IMR-90 (cell line): ENCODE measurements at regions not wholly inside any gene's neighbourhood (a gene's known extent, or its start where the extent isn't known, plus 50 kb on each side); places are given as distances from the start of the nearest gene placed in this dataset.

Experiments used
- ATAC-seq: fragments of 200-7000 bp; cut with Tn5 transposase; 2 replicates; pipeline ENCODE4 v1.9.1; 2020; ENCODE audit warnings: low read depth, mild to moderate bottlenecking, moderate library complexity
- BruUV-seq: library from RNA; stranded (reverse); fragments of 400-500 nt; replicated peaks from 2 replicates; lab custom pipeline; 2021; lab: Mats Ljungman, UMichigan
- CTCF ChIA-PET: fragments of 300-600 bp; formaldehyde crosslinking; extraction: SDS; loops from one replicate; lab custom pipeline; 2021; ENCODE audit warnings: antibody characterized with exemption; lab: Yijun Ruan, JAX
- POLR2A ChIA-PET: fragments of 300-600 bp; sonication (Branson Sonifier 250); formaldehyde crosslinking; loops from one replicate; lab custom pipeline; 2022; ENCODE audit warnings: antibody characterized with exemption; ENCODE audit not compliant: unreplicated experiment; lab: Charles Lee
- DNase-seq: peaks from one replicate; pipeline ENCODE4 v3.0.0; 2013
- H2AFZ ChIP-seq: replicated peaks from 2 replicates; pipeline ENCODE3; 2013; ENCODE audit warnings: low read length, mild to moderate bottlenecking; ENCODE audit not compliant: poor library complexity
- H2AK5ac ChIP-seq: 2 replicates; pipeline ENCODE4 v1.6.1; 2013; ENCODE audit warnings: low read depth, low read length, inconsistent platforms
- H2AK9ac ChIP-seq: replicated peaks from 2 replicates; pipeline ENCODE3; 2013; ENCODE audit warnings: mild to moderate bottlenecking, low read depth, low read length, moderate library complexity; ENCODE audit not compliant: poor library complexity
- H2BK120ac ChIP-seq: 2 replicates; pipeline ENCODE4 v1.6.1; 2013; ENCODE audit warnings: low read depth, low read length, inconsistent platforms
- H2BK15ac ChIP-seq: 3 replicates; pipeline ENCODE4 v1.6.1; 2013; ENCODE audit warnings: low read depth, low read length, inconsistent platforms
- H2BK20ac ChIP-seq: 2 replicates; pipeline ENCODE4 v1.6.1; 2013; ENCODE audit warnings: low read depth, mild to moderate bottlenecking, inconsistent platforms, low read length, moderate library complexity
- H2BK5ac ChIP-seq: 2 replicates; pipeline ENCODE4 v1.6.1; 2013; ENCODE audit warnings: mild to moderate bottlenecking, low read depth, low read length, inconsistent platforms; ENCODE audit not compliant: poor library complexity, severe bottlenecking
- H3K14ac ChIP-seq: replicated peaks from 2 replicates; pipeline ENCODE4 v1.6.1; 2013; ENCODE audit warnings: low read depth, low read length, inconsistent platforms
- H3K18ac ChIP-seq: 2 replicates; pipeline ENCODE4 v1.6.1; 2013; ENCODE audit warnings: low read depth, low read length, control low read depth
- H3K23ac ChIP-seq: 2 replicates; pipeline ENCODE4 v1.6.1; 2013; ENCODE audit warnings: low read depth, low read length, inconsistent platforms
- H3K27ac ChIP-seq: 2 replicates; pipeline ENCODE4 v1.5.1; 2013; ENCODE audit warnings: mild to moderate bottlenecking, control low read depth, low read length; ENCODE audit not compliant: insufficient read depth
- H3K27me3 ChIP-seq: 2 replicates; pipeline ENCODE4 v1.6.1; 2013; ENCODE audit warnings: low read length; ENCODE audit not compliant: control insufficient read depth, insufficient read depth
- H3K36me3 ChIP-seq: 2 replicates; pipeline ENCODE4 v1.6.1; 2013; ENCODE audit warnings: low read length, mixed read lengths; ENCODE audit not compliant: control insufficient read depth, insufficient read depth
- H3K4ac ChIP-seq: 2 replicates; pipeline ENCODE4 v1.6.1; 2013; ENCODE audit warnings: low read depth, low read length, inconsistent platforms
- H3K4me1 ChIP-seq: 2 replicates; pipeline ENCODE4 v1.6.1; 2013; ENCODE audit warnings: low read length, mixed read lengths; ENCODE audit not compliant: control insufficient read depth, insufficient read depth
- H3K4me2 ChIP-seq: 2 replicates; pipeline ENCODE4 v1.6.1; 2013; ENCODE audit warnings: low read depth, mild to moderate bottlenecking, control low read depth, low read length, moderate library complexity
- H3K4me3 ChIP-seq: 2 replicates; pipeline ENCODE4 v1.5.1; 2013; ENCODE audit warnings: low read depth, mild to moderate bottlenecking, control low read depth, low read length, moderate library complexity; ENCODE audit not compliant: insufficient read depth
- H3K56ac ChIP-seq: 2 replicates; pipeline ENCODE4 v1.6.1; 2013; ENCODE audit warnings: low read length, inconsistent platforms; ENCODE audit not compliant: insufficient read depth; ENCODE audit errors: extremely low read depth
- H3K79me1 ChIP-seq, 2 experiments: 2 replicates each; pipeline ENCODE4 v1.6.1; 2013; ENCODE audit warnings: low read length in 2 of 2, inconsistent platforms in 1 of 2, low read depth in 1 of 2
- H3K9ac ChIP-seq: 2 replicates; pipeline ENCODE4 v1.6.1; 2013; ENCODE audit warnings: low read depth, low read length, control low read depth
- H3K9me1 ChIP-seq: 2 replicates; pipeline ENCODE4 v1.6.1; 2013; ENCODE audit warnings: low read length, inconsistent platforms; ENCODE audit not compliant: insufficient read depth
- H3K9me3 ChIP-seq: 2 replicates; pipeline ENCODE4 v1.6.1; 2013; ENCODE audit warnings: low read length; ENCODE audit not compliant: control insufficient read depth, insufficient read depth
- H4K20me1 ChIP-seq: 2 replicates; pipeline ENCODE4 v1.6.1; 2013; ENCODE audit warnings: low read length, inconsistent platforms; ENCODE audit not compliant: insufficient read depth
- H4K5ac ChIP-seq: 2 replicates; pipeline ENCODE4 v1.6.1; 2013; ENCODE audit warnings: mild to moderate bottlenecking, low read depth, low read length, control low read depth
- H4K8ac ChIP-seq, 2 experiments: 2 replicates each; pipeline ENCODE4 v1.6.1; 2013; ENCODE audit warnings: low read depth in 2 of 2, low read length in 2 of 2, control low read depth in 1 of 2, inconsistent platforms in 1 of 2
- H4K91ac ChIP-seq: 2 replicates; pipeline ENCODE4 v1.6.1; 2013; ENCODE audit warnings: low read depth, low read length, inconsistent platforms; ENCODE audit not compliant: insufficient read depth
- CEBPB ChIP-seq: IDR thresholded peaks from 2 replicates; pipeline ENCODE4 v1.6.1; 2012; ENCODE audit warnings: low read depth, low read length, improper control_type of control experiment
- CHD1 ChIP-seq: IDR thresholded peaks from 2 replicates; pipeline ENCODE4 v1.6.1; 2012; ENCODE audit warnings: low read depth, low read length, improper control_type of control experiment
- FOS ChIP-seq: fragments of 150-350 bp; IDR thresholded peaks from 2 replicates; pipeline ENCODE4 v1.6.1; 2016; ENCODE audit warnings: low read depth, low read length
- MAFK ChIP-seq: IDR thresholded peaks from 2 replicates; pipeline ENCODE4 v1.6.1; 2012; ENCODE audit warnings: low read depth, low read length, improper control_type of control experiment
- NFE2L2 ChIP-seq: fragments of 150-350 bp; IDR thresholded peaks from 2 replicates; pipeline ENCODE4 v1.6.1; 2016; ENCODE audit warnings: low read depth, mild to moderate bottlenecking, low read length
- POLR2A ChIP-seq: IDR thresholded peaks from 2 replicates; pipeline ENCODE4 v1.6.1; 2012; ENCODE audit warnings: mild to moderate bottlenecking, low read depth, low read length
- RCOR1 ChIP-seq: IDR thresholded peaks from 2 replicates; pipeline ENCODE4 v1.6.1; 2012; ENCODE audit warnings: mild to moderate bottlenecking, low read length, improper control_type of control experiment; ENCODE audit not compliant: insufficient replicate concordance
- WGBS, 2 experiments: methylation state at CpG; one replicate each; pipeline versions ENCODE4 v1.1.5 to v1.1.7; 2013; ENCODE audit warnings: missing lambda C conversion rate in 2 of 2; ENCODE audit not compliant: insufficient read length in 1 of 2; ENCODE audit errors: extremely low coverage in 2 of 2; 5-methylcytosine and 5-hydroxymethylcytosine counted together
- dilution Hi-C: fragments of 300-500 bp; cut with HindIII; formaldehyde crosslinking; loops from one replicate; pipeline ENCODE4 v1.14.3; 2018; ENCODE audit warnings: low sequenced_read_pairs; ENCODE audit not compliant: unreplicated experiment
- in situ Hi-C: fragments of 300-500 bp; cut with MboI; formaldehyde crosslinking; loops from 3 replicates; pipeline ENCODE4 v1.14.3; 2019; ENCODE audit warnings: low sequenced_read_pairs, inconsistent platforms, mixed read lengths
- intact Hi-C: fragments of 100-400 bp; cut with micrococcal nuclease; formaldehyde crosslinking; loops from 2 replicates; pipeline ENCODE4 v1.10.0; 2022

DNA sequence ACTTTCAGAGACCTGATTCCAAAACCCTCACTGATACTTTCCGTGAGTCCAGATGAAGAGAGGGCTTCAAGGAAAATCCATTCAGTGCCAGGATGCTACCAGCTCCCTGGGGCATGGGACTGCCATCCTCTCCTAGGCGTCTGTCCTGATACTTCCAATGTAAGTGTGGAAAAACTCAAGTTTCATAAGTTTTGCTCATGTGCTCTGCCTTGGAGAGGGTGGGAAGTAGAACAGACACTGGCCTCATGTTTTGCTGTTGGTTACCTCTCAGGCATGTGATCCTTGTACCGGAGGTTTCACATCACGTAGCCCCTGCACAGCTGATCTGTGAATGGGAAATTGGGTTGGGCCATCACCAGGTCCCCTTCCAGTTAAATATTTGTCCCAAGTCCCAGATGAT lies 517.1 kb downstream of the RPS24 start:
- H2AFZ ChIP-seq: no peak overlapping the region
- H3K18ac ChIP-seq: no peak overlapping the region
- 100% methylated on average over 1 of the region's 4 CpGs; no CpG with 5 or more reads in 1 of the 2 experiments for WGBS, 2 experiments
- H3K9me1 ChIP-seq: no peaks in the 10 kb centered on the region
- no peaks in the 10 kb centered on the region for H3K79me1 ChIP-seq
- H3K23ac ChIP-seq: no peak overlapping the region
- intact Hi-C loops: loop anchor here (10.0 kb wide), 1 partner anchor 514 kb away; the partner anchor contains the start of gene ZMIZ1
- H2AK5ac ChIP-seq: no peak overlapping the region
- peaks cover 10% of the 10 kb centered on the region; the same call in 1 of the 2 replicates for H3K4me1 ChIP-seq
- no peak overlapping the region for H3K4me3 ChIP-seq
- no peak overlapping the region for H2BK20ac ChIP-seq
- no peak overlapping the region for H3K9ac ChIP-seq
- H3K27me3 ChIP-seq: peaks cover 5% of the 10 kb centered on the region; the same call in 1 of the 2 replicates
- BruUV-seq: no TSS peak
- H4K5ac ChIP-seq: no peak overlapping the region
- DNase-seq (no peak), ATAC-seq (no peak)
- H3K36me3 ChIP-seq: no peaks in the 10 kb centered on the region
- dilution Hi-C loops: no loop called here
- no peaks in the 10 kb centered on the region for H4K20me1 ChIP-seq
- TF ChIP-seq MAFK: no peak
- TF ChIP-seq FOS: no peak
- TF ChIP-seq RCOR1: no peak
- TF ChIP-seq NFE2L2: no peak
- no peak for TF ChIP-seq POLR2A
- TF ChIP-seq CHD1: no peak
- TF ChIP-seq CEBPB: no peak
- in situ Hi-C loops: no loop called here
- H2BK120ac ChIP-seq: no peak overlapping the region
- no peak overlapping the region for H2BK15ac ChIP-seq
- no peak overlapping the region for H3K56ac ChIP-seq
- H3K4ac ChIP-seq: no peak overlapping the region
- H3K4me2 ChIP-seq: no peak overlapping the region
- no peak overlapping the region for H4K91ac ChIP-seq
- no peak overlapping the region for H2AK9ac ChIP-seq
- no peak overlapping the region for H2BK5ac ChIP-seq
- H4K8ac ChIP-seq: no peak overlapping the region
- ChIA-PET POLR2A (no interaction called here), CTCF (no interaction called here)
- H3K9me3 ChIP-seq: no peaks in the 10 kb centered on the region
- H3K14ac ChIP-seq: no peak overlapping the region
- H3K27ac ChIP-seq: no peak overlapping the region
